ENCODE measurements at regions not wholly inside any gene's neighbourhood (a gene's known extent, or its start where the extent isn't known, plus 50 kb on each side); places are given as distances from the start of the nearest gene placed in this dataset.

DNA sequence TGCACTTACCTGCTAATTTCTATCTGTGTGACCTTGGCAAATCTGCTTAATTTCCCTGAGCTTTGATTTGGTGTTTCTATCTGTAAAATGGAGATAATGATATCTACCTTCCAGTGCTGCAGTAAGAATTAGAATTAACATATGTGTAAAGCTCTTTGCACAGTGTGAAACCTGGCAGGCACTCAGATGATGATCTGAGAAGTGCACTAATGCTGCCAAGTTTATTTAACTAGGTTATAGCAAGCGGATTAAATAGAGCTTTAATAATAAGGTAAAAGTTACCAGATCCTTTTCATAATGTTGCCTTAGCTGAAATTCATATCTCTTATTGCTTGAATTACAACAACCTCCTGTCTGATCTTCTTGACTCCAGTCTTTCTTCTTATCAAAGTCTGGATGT lies 315.3 kb upstream of the CD180 start:
- TF ChIP-seq NFIC (IDR thresholded peaks at IDR 0.05; ENCODE audit: borderline replicate concordance) (no peak), CTCF (IDR thresholded peaks at IDR 0.05) (no peak), TAF1 (IDR thresholded peaks at IDR 0.05; ENCODE audit: borderline replicate concordance, low read depth, low read length) (no peak), SIN3A (IDR thresholded peaks at IDR 0.05; ENCODE audit: borderline replicate concordance, low read depth, low read length) (no peak), EP300 (IDR thresholded peaks at IDR 0.05; ENCODE audit: borderline replicate concordance in 1 of 2, low read depth in 1 of 2, low read length in 1 of 2) (no peak), POLR2AphosphoS5 (IDR thresholded peaks at IDR 0.05; ENCODE audit: low read depth, low read length) (no peak), USF2 (IDR thresholded peaks at IDR 0.05; ENCODE audit: borderline replicate concordance, low read depth, low read length) (no peak), FOXM1 (IDR thresholded peaks at IDR 0.05; ENCODE audit: low read depth) (no peak), USF1 (IDR thresholded peaks at IDR 0.05; ENCODE audit: borderline replicate concordance, low read depth) (no peak), RAD21 (IDR thresholded peaks at IDR 0.05; ENCODE audit: low read length) (no peak), TCF12 (IDR thresholded peaks at IDR 0.05) (no peak), ELF1 (IDR thresholded peaks at IDR 0.05) (no peak)
- TF ChIP-seq, protein P1, sequence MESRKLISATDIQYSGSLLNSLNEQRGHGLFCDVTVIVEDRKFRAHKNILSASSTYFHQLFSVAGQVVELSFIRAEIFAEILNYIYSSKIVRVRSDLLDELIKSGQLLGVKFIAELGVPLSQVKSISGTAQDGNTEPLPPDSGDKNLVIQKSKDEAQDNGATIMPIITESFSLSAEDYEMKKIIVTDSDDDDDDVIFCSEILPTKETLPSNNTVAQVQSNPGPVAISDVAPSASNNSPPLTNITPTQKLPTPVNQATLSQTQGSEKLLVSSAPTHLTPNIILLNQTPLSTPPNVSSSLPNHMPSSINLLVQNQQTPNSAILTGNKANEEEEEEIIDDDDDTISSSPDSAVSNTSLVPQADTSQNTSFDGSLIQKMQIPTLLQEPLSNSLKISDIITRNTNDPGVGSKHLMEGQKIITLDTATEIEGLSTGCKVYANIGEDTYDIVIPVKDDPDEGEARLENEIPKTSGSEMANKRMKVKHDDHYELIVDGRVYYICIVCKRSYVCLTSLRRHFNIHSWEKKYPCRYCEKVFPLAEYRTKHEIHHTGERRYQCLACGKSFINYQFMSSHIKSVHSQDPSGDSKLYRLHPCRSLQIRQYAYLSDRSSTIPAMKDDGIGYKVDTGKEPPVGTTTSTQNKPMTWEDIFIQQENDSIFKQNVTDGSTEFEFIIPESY (IDR thresholded peaks at IDR 0.05; ENCODE audit: borderline replicate concordance, low read depth): no peak
